ENCODE measurements at regions not wholly inside any gene's neighbourhood (a gene's known extent, or its start where the extent isn't known, plus 50 kb on each side); places are given as distances from the start of the nearest gene placed in this dataset.

DNA sequence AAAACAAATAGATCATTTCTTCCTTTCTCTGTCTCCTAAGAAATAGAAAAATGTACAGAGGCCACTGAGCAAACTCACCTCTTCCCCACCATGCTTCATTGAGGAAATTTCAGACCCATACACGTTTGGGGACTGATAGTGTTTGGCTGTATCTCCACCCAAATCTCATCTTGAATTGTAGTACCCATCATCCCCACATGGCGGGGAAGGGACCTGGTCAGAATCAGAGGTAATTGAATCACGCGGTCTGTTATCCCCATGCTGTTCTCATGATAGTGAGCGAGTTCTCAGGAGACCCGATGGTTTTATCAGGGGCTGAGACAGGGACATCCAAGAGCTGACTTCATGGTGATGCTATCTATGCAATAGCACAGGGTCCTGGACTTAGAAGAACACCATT is 1655.8 kb downstream of the MAT2B start:
- TF ChIP-seq, protein P1, sequence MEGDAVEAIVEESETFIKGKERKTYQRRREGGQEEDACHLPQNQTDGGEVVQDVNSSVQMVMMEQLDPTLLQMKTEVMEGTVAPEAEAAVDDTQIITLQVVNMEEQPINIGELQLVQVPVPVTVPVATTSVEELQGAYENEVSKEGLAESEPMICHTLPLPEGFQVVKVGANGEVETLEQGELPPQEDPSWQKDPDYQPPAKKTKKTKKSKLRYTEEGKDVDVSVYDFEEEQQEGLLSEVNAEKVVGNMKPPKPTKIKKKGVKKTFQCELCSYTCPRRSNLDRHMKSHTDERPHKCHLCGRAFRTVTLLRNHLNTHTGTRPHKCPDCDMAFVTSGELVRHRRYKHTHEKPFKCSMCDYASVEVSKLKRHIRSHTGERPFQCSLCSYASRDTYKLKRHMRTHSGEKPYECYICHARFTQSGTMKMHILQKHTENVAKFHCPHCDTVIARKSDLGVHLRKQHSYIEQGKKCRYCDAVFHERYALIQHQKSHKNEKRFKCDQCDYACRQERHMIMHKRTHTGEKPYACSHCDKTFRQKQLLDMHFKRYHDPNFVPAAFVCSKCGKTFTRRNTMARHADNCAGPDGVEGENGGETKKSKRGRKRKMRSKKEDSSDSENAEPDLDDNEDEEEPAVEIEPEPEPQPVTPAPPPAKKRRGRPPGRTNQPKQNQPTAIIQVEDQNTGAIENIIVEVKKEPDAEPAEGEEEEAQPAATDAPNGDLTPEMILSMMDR (IDR thresholded peaks at IDR 0.05; ENCODE audit: low read length), result peak; percentile 36; the same call in 1 of the 2 replicates
- TF ChIP-seq EZH2 (IDR thresholded peaks at IDR 0.05; ENCODE audit: borderline replicate concordance, low read length), result no peak
